Nephron (organoid): ENCODE measurements at regions not wholly inside any gene's neighbourhood (a gene's known extent, or its start where the extent isn't known, plus 50 kb on each side); places are given as distances from the start of the nearest gene placed in this dataset.
"Not testable (repeated sequence)": the region's sequence is repeated elsewhere in the genome, so short reads cannot be mapped to it uniquely, and the experiment has no call there.

ENCODE experiments used
- H3K27ac Mint-ChIP-seq, 3 experiments: 2 replicates each; pipeline ENCODE4 v1.8.0; 2020; ENCODE audit warnings: mixed read lengths in 3 of 3, mild to moderate bottlenecking in 2 of 3, moderate library complexity in 1 of 3
- H3K27me3 Mint-ChIP-seq: 2 replicates; pipeline ENCODE4 v1.8.0; 2021; ENCODE audit warnings: low read depth, mild to moderate bottlenecking, moderate library complexity, mixed read lengths
- H3K36me3 Mint-ChIP-seq: 2 replicates; pipeline ENCODE4 v1.8.0; 2020; ENCODE audit warnings: low read depth, mixed read lengths
- H3K4me1 Mint-ChIP-seq: 2 replicates; pipeline ENCODE4 v1.8.0; 2020; ENCODE audit warnings: mixed read lengths
- H3K4me3 Mint-ChIP-seq, 3 experiments: 2 replicates each; pipeline ENCODE4 v1.8.0; 2020; ENCODE audit warnings: mild to moderate bottlenecking in 3 of 3, mixed read lengths in 3 of 3, moderate library complexity in 2 of 3
- H3K9me3 Mint-ChIP-seq: 2 replicates; pipeline ENCODE4 v1.8.0; 2020; ENCODE audit warnings: mixed read lengths
- CTCF ChIP-seq, 3 experiments: fragments of 200-600 bp; sonication (generic); IDR thresholded peaks; one replicate each; pipeline ENCODE4 v1.5.0; 2021; ENCODE audit warnings: antibody characterized with exemption in 3 of 3; ENCODE audit not compliant: unreplicated experiment in 3 of 3

GRCh38 chr18:44342946-44343345 lies 337.7 kb upstream of the SETBP1 start:
- Mint-ChIP-seq H3K36me3 (peaks cover 4% of the 10 kb centered on the region), H3K4me1 (peaks cover 6% of the 10 kb centered on the region), H3K9me3 (peaks cover 24% of the 10 kb centered on the region), H3K27me3 (no peaks in the 10 kb centered on the region), H3K4me3 (no peak overlapping the region), H3K27ac (no peak overlapping the region)
- no peak for TF ChIP-seq CTCF (IDR thresholded peaks at IDR 0.05; ENCODE audit: unreplicated experiment in 3 of 3)

GRCh38 chr18:44343570-44343969 lies 337.1 kb upstream of the SETBP1 start:
- peaks cover 18% of the 10 kb centered on the region for H3K9me3 Mint-ChIP-seq
- no peaks in the 10 kb centered on the region for H3K27me3 Mint-ChIP-seq
- no peak overlapping the region for H3K4me3 Mint-ChIP-seq
- TF ChIP-seq CTCF (IDR thresholded peaks at IDR 0.05; ENCODE audit: unreplicated experiment in 3 of 3), result no peak
- H3K27ac Mint-ChIP-seq, result peak overlapping the region in 2 of 3 experiments; percentile 9 to 13
- H3K36me3 Mint-ChIP-seq, result no peaks in the 10 kb centered on the region
- H3K4me1 Mint-ChIP-seq, result peaks cover 6% of the 10 kb centered on the region

- peaks cover 36% of the 10 kb centered on the region for H3K9me3 Mint-ChIP-seq
- no peaks in the 10 kb centered on the region for H3K4me1 Mint-ChIP-seq
- H3K27me3 Mint-ChIP-seq, result no peaks in the 10 kb centered on the region
- no peaks in the 10 kb centered on the region for H3K36me3 Mint-ChIP-seq
- TF ChIP-seq CTCF (IDR thresholded peaks at IDR 0.05; ENCODE audit: unreplicated experiment in 3 of 3), result no peak
- H3K27ac Mint-ChIP-seq, result no peak overlapping the region
- H3K4me3 Mint-ChIP-seq, result no peak overlapping the region
Observed at GRCh38 chr18:44356566-44357157, 324.0 kb upstream of the SETBP1 start.

GRCh38 chr18:44358402-44358801 lies 322.3 kb upstream of the SETBP1 start:
- no peak overlapping the region for H3K4me3 Mint-ChIP-seq
- no peaks in the 10 kb centered on the region for H3K27me3 Mint-ChIP-seq
- H3K9me3 Mint-ChIP-seq, result peaks cover 28% of the 10 kb centered on the region
- no peak overlapping the region for H3K27ac Mint-ChIP-seq
- H3K36me3 Mint-ChIP-seq, result no peaks in the 10 kb centered on the region
- H3K4me1 Mint-ChIP-seq, result no peaks in the 10 kb centered on the region
- no peak for TF ChIP-seq CTCF (IDR thresholded peaks at IDR 0.05; ENCODE audit: unreplicated experiment in 3 of 3)

- not testable (repeated sequence) for H3K4me3 Mint-ChIP-seq, H3K4me1 Mint-ChIP-seq, H3K27ac Mint-ChIP-seq, H3K27me3 Mint-ChIP-seq, H3K36me3 Mint-ChIP-seq
- H3K9me3 Mint-ChIP-seq, result peaks cover 19% of the 10 kb centered on the region
Observed at GRCh38 chr18:44359741-44360140, 320.9 kb upstream of the SETBP1 start.

GRCh38 chr18:44362213-44362612 lies 318.5 kb upstream of the SETBP1 start:
- H3K27ac Mint-ChIP-seq, H3K4me1 Mint-ChIP-seq, H3K4me3 Mint-ChIP-seq, H3K27me3 Mint-ChIP-seq, H3K36me3 Mint-ChIP-seq, H3K9me3 Mint-ChIP-seq: not testable (repeated sequence)

GRCh38 chr18:44370861-44371260 lies 309.8 kb upstream of the SETBP1 start:
- no peak for TF ChIP-seq CTCF (IDR thresholded peaks at IDR 0.05; ENCODE audit: unreplicated experiment in 3 of 3)
- Mint-ChIP-seq H3K27me3 (no peaks in the 10 kb centered on the region), H3K9me3 (peaks cover 43% of the 10 kb centered on the region), H3K36me3 (no peaks in the 10 kb centered on the region), H3K27ac (no peak overlapping the region), H3K4me1 (no peaks in the 10 kb centered on the region), H3K4me3 (no peak overlapping the region)
